ENCODE measurements at regions not wholly inside any gene's neighbourhood (a gene's known extent, or its start where the extent isn't known, plus 50 kb on each side); places are given as distances from the start of the nearest gene placed in this dataset.

DNA sequence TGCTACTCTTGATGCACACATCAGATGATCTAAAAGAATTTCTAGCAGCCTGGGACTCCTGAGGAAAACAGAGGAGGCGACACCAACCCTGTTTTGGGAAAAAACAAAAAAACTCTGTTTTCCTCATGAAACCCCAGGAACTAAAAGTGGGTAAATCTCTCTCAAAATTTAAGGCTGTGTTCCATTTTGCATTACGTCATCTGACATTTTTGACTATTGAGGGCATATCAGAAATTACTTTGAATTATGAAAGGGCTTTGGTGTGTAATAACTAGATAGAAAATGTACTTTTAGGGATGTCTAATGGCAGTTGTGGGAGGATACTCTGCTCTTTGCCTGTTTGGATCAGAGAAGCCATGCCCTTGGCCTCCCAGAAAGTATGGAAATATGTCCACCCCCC, 963.0 kb downstream of the CNTNAP5 start:
- H3K9me3 ChIP-seq, result no peaks in the 10 kb centered on the region
- 92 to 96% methylated on average over 2 of the region's 2 CpGs for WGBS, 2 donors
- H3K4me1 ChIP-seq, result no peaks in the 10 kb centered on the region
- H3K27ac ChIP-seq, result no peak overlapping the region
- H3K27me3 ChIP-seq, result no peaks in the 10 kb centered on the region
- TF ChIP-seq POLR2A (IDR thresholded peaks at IDR 0.05), result no peak
- TF ChIP-seq, protein P1, sequence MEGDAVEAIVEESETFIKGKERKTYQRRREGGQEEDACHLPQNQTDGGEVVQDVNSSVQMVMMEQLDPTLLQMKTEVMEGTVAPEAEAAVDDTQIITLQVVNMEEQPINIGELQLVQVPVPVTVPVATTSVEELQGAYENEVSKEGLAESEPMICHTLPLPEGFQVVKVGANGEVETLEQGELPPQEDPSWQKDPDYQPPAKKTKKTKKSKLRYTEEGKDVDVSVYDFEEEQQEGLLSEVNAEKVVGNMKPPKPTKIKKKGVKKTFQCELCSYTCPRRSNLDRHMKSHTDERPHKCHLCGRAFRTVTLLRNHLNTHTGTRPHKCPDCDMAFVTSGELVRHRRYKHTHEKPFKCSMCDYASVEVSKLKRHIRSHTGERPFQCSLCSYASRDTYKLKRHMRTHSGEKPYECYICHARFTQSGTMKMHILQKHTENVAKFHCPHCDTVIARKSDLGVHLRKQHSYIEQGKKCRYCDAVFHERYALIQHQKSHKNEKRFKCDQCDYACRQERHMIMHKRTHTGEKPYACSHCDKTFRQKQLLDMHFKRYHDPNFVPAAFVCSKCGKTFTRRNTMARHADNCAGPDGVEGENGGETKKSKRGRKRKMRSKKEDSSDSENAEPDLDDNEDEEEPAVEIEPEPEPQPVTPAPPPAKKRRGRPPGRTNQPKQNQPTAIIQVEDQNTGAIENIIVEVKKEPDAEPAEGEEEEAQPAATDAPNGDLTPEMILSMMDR (IDR thresholded peaks at IDR 0.05), result no peak
- H3K36me3 ChIP-seq, result no peaks in the 10 kb centered on the region
- no peak for DNase-seq
- intact Hi-C loops (cut with DNase I), result no loop called here
- no peak overlapping the region for H3K4me3 ChIP-seq (replicated peaks in 1 of 3)

DNA sequence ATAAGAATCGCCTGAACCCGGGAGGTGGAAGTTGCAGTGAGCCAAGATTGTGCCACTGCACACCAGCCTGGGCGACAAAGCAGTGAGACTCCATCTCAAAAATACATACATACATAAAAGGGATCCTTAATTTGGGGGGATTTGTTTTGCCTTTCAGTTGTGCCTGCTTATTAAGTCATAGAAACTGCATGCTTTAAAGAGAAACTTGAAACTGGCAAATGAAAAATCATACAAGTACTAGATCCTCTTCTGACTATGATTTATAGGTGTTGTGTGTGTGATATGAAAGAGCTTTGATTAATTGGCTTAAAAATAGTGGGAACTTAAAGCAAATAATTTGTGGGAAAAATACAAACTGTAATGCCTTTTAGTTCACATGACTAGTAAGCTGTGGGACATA, 963.7 kb downstream of the CNTNAP5 start:
- Histone ChIP-seq H3K27me3 (no peaks in the 10 kb centered on the region), H3K4me1 (no peaks in the 10 kb centered on the region), H3K27ac (no peak overlapping the region), H3K9me3 (no peaks in the 10 kb centered on the region), H3K4me3 (replicated peaks in 1 of 3) (no peak overlapping the region), H3K36me3 (no peaks in the 10 kb centered on the region)
- intact Hi-C loops (cut with DNase I), result no loop called here
- WGBS, 2 donors, result 87 to 93% methylated on average over 3 of the region's 3 CpGs
- DNase-seq, result no peak
- TF ChIP-seq, protein P1 (IDR thresholded peaks at IDR 0.05), result no peak
- TF ChIP-seq POLR2A (IDR thresholded peaks at IDR 0.05), result no peak

DNA sequence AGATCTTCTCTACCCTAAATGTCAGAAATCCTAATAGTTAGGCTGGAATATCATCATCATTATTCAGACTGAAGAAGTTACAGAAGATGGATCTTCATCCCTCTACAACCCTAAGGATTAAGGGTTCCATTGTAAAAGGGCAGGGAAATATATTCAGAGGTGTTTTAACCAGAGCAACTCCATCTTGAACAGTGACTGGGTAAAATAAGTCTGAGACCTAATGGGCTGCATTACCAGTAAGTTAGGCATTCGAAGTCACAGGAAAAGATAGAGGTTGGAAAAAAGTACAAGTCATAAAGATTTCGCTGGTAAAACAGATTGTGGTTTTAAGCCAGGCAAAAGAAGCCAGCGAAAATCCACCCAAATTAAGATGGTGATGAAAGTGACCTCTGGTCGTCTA, 968.7 kb downstream of the CNTNAP5 start:
- Histone ChIP-seq H3K36me3 (no peaks in the 10 kb centered on the region), H3K27ac (no peak overlapping the region), H3K4me1 (no peaks in the 10 kb centered on the region), H3K9me3 (no peaks in the 10 kb centered on the region), H3K4me3 (replicated peaks in 1 of 3) (no peak overlapping the region), H3K27me3 (no peaks in the 10 kb centered on the region)
- DNase-seq, result no peak
- intact Hi-C loops (cut with DNase I), result no loop called here
- TF ChIP-seq, protein P1 (IDR thresholded peaks at IDR 0.05), result no peak
- no peak for TF ChIP-seq POLR2A (IDR thresholded peaks at IDR 0.05)
- WGBS, 2 donors, result 73 to 74% methylated on average over 4 of the region's 4 CpGs

DNA sequence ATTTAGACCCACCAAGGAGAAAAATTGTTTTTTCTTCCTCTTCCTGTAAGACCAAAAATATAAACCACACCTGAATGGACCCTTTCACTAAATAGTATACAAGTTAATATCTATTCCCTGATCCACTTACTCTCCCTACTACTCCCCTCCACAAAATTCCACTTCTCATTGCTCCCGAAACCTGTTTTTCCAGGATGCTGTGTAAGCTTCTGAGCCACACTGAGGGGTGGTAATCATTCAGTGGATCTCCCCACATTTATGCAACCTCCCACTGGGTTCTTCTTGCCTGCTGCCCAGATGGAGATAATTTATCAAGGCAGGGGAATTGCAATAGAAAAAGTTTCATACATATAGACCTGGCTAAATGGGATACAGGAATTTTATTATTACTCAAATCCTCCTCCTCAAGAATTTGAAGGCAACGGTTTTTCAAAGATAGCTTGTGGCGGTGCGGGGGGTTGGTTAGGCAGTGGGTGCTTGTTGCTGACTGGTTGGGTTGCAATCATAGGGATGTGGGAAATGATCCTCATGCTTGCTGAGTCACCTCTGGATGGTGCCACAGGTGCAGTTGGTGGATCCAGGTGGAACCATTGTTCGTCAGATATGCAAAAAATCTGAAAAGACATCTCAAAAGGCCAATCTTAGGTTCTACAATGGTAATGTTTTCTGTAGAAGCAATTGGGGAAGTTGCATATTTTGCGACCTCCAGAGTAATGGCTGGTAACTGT, 970.3 kb downstream of the CNTNAP5 start:
- Histone ChIP-seq H3K9me3 (no peaks in the 10 kb centered on the region), H3K27me3 (no peaks in the 10 kb centered on the region), H3K4me3 (replicated peaks in 1 of 3) (no peak overlapping the region), H3K36me3 (no peaks in the 10 kb centered on the region), H3K4me1 (no peaks in the 10 kb centered on the region), H3K27ac (no peak overlapping the region)
- TF ChIP-seq POLR2A (IDR thresholded peaks at IDR 0.05), result no peak
- TF ChIP-seq, protein P1 (IDR thresholded peaks at IDR 0.05), result no peak
- 79 to 90% methylated on average over 6 of the region's 6 CpGs for WGBS, 2 donors
- no peak for DNase-seq
- intact Hi-C loops (cut with DNase I), result no loop called here

DNA sequence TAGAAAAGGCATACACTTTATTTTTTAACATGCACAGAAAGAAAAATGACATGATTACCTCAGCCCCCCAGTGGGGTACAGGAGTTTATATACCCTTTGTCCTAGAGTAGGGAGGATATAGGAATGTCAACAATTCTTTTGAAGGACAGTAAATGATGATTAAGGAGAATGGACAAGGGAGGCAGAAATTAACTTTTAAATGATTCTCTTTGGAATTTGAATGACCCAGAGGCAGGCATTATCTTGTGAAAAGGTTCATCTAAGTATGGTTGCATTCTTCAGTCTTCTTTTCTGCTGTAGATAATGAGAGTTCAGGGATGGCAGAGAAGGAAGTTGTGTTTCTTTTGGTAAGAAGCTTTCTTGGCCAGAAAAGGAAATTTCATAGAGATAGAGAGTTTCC, 971.3 kb downstream of the CNTNAP5 start:
- Histone ChIP-seq H3K9me3 (no peaks in the 10 kb centered on the region), H3K27ac (no peak overlapping the region), H3K4me3 (replicated peaks in 1 of 3) (no peak overlapping the region), H3K4me1 (no peaks in the 10 kb centered on the region), H3K27me3 (no peaks in the 10 kb centered on the region), H3K36me3 (no peaks in the 10 kb centered on the region)
- DNase-seq, result no peak
- intact Hi-C loops (cut with DNase I), result no loop called here
- no peak for TF ChIP-seq POLR2A (IDR thresholded peaks at IDR 0.05)
- TF ChIP-seq, protein P1 (IDR thresholded peaks at IDR 0.05), result no peak
